Chondrocyte (in vitro differentiated cells): ENCODE measurements at regions not wholly inside any gene's neighbourhood (a gene's known extent, or its start where the extent isn't known, plus 50 kb on each side); places are given as distances from the start of the nearest gene placed in this dataset.

ENCODE experiments used
- DNase-seq: peaks from one replicate; pipeline ENCODE4 v3.0.0; 2021; ENCODE audit warnings: mixed read lengths, low spot score
- H3K27ac Mint-ChIP-seq: one replicate; pipeline ENCODE4 v1.8.0; 2021; ENCODE audit warnings: mild to moderate bottlenecking, moderate library complexity, mixed read lengths; ENCODE audit not compliant: unreplicated experiment
- H3K27me3 Mint-ChIP-seq: 2 replicates; pipeline ENCODE4 v1.8.0; 2021; ENCODE audit warnings: low read depth, mixed read lengths
- H3K36me3 Mint-ChIP-seq: 2 replicates; pipeline ENCODE4 v1.8.0; 2021; ENCODE audit warnings: low read depth, mixed read lengths
- H3K4me1 Mint-ChIP-seq: 2 replicates; pipeline ENCODE4 v1.8.0; 2021; ENCODE audit warnings: low read depth, mild to moderate bottlenecking, mixed read lengths
- H3K4me3 Mint-ChIP-seq: one replicate; pipeline ENCODE4 v1.8.0; 2021; ENCODE audit warnings: mild to moderate bottlenecking, moderate library complexity, mixed read lengths; ENCODE audit not compliant: unreplicated experiment
- H3K9me3 Mint-ChIP-seq: 2 replicates; pipeline ENCODE4 v1.8.0; 2021; ENCODE audit warnings: low read depth, mixed read lengths
- CTCF ChIP-seq: fragments of 200-600 bp; sonication (generic); IDR thresholded peaks from 2 replicates; pipeline ENCODE4 v1.5.0; 2021; ENCODE audit warnings: antibody characterized with exemption, mild to moderate bottlenecking, moderate library complexity

GRCh38 chr11:16474659-16475058 is 118.3 kb upstream of the SOX6 start:
- no peak for TF ChIP-seq CTCF
- no peak overlapping the region for H3K4me3 Mint-ChIP-seq
- H3K36me3 Mint-ChIP-seq = peaks cover 5% of the 10 kb centered on the region
- no peak for DNase-seq
- peaks cover 17% of the 10 kb centered on the region for H3K4me1 Mint-ChIP-seq
- no peaks in the 10 kb centered on the region for H3K27me3 Mint-ChIP-seq
- peaks cover 4% of the 10 kb centered on the region for H3K9me3 Mint-ChIP-seq
- no peak overlapping the region for H3K27ac Mint-ChIP-seq

- no peak for TF ChIP-seq CTCF
- H3K9me3 Mint-ChIP-seq = peaks cover 4% of the 10 kb centered on the region
- no peak for DNase-seq
- H3K36me3 Mint-ChIP-seq = peaks cover 5% of the 10 kb centered on the region
- H3K27ac Mint-ChIP-seq = peak overlapping the region; percentile 18
- no peak overlapping the region for H3K4me3 Mint-ChIP-seq
- no peaks in the 10 kb centered on the region for H3K27me3 Mint-ChIP-seq
- H3K4me1 Mint-ChIP-seq = peaks cover 32% of the 10 kb centered on the region
Observed at GRCh38 chr11:16469968-16470367, 113.6 kb upstream of the SOX6 start.

GRCh38 chr11:16468735-16469453 is 112.5 kb upstream of the SOX6 start:
- H3K9me3 Mint-ChIP-seq = peaks cover under 1% of the 10 kb centered on the region
- peaks cover 1% of the 10 kb centered on the region for H3K36me3 Mint-ChIP-seq
- no peak overlapping the region for H3K4me3 Mint-ChIP-seq
- H3K27ac Mint-ChIP-seq = peak overlapping the region; percentile 42
- no peak for DNase-seq
- no peak for TF ChIP-seq CTCF
- no peaks in the 10 kb centered on the region for H3K27me3 Mint-ChIP-seq
- peaks cover 36% of the 10 kb centered on the region for H3K4me1 Mint-ChIP-seq

- DNase-seq = no peak
- no peaks in the 10 kb centered on the region for H3K27me3 Mint-ChIP-seq
- no peaks in the 10 kb centered on the region for H3K36me3 Mint-ChIP-seq
- H3K27ac Mint-ChIP-seq = no peak overlapping the region
- no peak for TF ChIP-seq CTCF
- H3K9me3 Mint-ChIP-seq = no peaks in the 10 kb centered on the region
- H3K4me3 Mint-ChIP-seq = no peak overlapping the region
- H3K4me1 Mint-ChIP-seq = peaks cover 18% of the 10 kb centered on the region
Observed at GRCh38 chr11:16460508-16460907, 104.2 kb upstream of the SOX6 start.

GRCh38 chr11:16456366-16456765 is 100.0 kb upstream of the SOX6 start:
- DNase-seq = no peak
- no peaks in the 10 kb centered on the region for H3K9me3 Mint-ChIP-seq

More at GRCh38 chr11:16456366-16456765, 100.0 kb upstream of the SOX6 start:
- Mint-ChIP-seq H3K4me1 (peaks cover 23% of the 10 kb centered on the region), H3K4me3 (no peak overlapping the region), H3K27ac (no peak overlapping the region), H3K27me3 (no peaks in the 10 kb centered on the region), H3K36me3 (no peaks in the 10 kb centered on the region)
- no peak for TF ChIP-seq CTCF
